Spinal cord (tissue), 9 donors: ENCODE measurements at regions not wholly inside any gene's neighbourhood (a gene's known extent, or its start where the extent isn't known, plus 50 kb on each side); places are given as distances from the start of the nearest gene placed in this dataset.

ENCODE experiments used
- DNase-seq, 6 donors: peaks; one replicate each; pipeline versions ENCODE4 v3.0.0 to v3.0.0-alpha.2; 2013 to 2015; ENCODE audit warnings: low spot score in 6 of 6, low read depth in 4 of 6
- H3K27ac ChIP-seq: one replicate; pipeline ENCODE4 v1.5.1; 2013; ENCODE audit warnings: low read depth, low read length, control low read depth
- H3K27me3 ChIP-seq: one replicate; pipeline ENCODE4 v1.6.1; 2013; ENCODE audit warnings: low read length; ENCODE audit not compliant: control insufficient read depth, insufficient read depth
- H3K36me3 ChIP-seq: one replicate; pipeline ENCODE4 v1.6.1; 2013; ENCODE audit warnings: low read length; ENCODE audit not compliant: control insufficient read depth, insufficient read depth
- H3K4me1 ChIP-seq: one replicate; pipeline ENCODE4 v1.6.1; 2013; ENCODE audit warnings: low read length; ENCODE audit not compliant: control insufficient read depth, insufficient read depth
- H3K4me3 ChIP-seq: one replicate; pipeline ENCODE4 v1.5.1; 2013; ENCODE audit warnings: low read depth, low read length, control low read depth
- H3K9me3 ChIP-seq: one replicate; pipeline ENCODE4 v1.6.1; 2013; ENCODE audit warnings: low read length; ENCODE audit not compliant: control insufficient read depth, insufficient read depth
- WGBS: methylation state at CpG from one replicate; pipeline ENCODE4 v1.1.5; 2013; ENCODE audit warnings: missing lambda C conversion rate; ENCODE audit not compliant: insufficient coverage; 5-methylcytosine and 5-hydroxymethylcytosine counted together
- donor health status: healthy.

DNA sequence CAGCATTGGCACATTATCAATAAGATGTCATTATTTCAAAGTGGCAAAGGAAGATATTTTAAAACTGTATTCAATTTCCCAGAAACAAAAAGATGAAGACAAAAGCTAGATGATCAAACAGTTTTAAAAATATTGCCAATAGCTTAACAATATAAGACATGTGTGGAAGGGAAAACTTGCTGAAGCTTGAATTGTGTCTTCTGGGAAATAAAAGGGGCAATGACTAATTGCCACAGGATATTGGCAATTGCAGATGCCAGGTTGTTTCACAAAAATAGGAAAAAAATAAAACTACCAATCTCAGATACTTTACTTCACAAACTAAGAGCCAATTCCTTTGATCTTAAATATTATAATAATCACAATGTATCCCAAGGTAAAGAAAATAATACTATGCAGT lies 679.8 kb upstream of the ADAMTS5 start:
- no peak for DNase-seq
- no peak overlapping the region for H3K27ac ChIP-seq
- no peaks in the 10 kb centered on the region for H3K36me3 ChIP-seq
- H3K27me3 ChIP-seq = no peaks in the 10 kb centered on the region
- H3K9me3 ChIP-seq = no peaks in the 10 kb centered on the region
- H3K4me1 ChIP-seq = no peaks in the 10 kb centered on the region
- H3K4me3 ChIP-seq = no peak overlapping the region

DNA sequence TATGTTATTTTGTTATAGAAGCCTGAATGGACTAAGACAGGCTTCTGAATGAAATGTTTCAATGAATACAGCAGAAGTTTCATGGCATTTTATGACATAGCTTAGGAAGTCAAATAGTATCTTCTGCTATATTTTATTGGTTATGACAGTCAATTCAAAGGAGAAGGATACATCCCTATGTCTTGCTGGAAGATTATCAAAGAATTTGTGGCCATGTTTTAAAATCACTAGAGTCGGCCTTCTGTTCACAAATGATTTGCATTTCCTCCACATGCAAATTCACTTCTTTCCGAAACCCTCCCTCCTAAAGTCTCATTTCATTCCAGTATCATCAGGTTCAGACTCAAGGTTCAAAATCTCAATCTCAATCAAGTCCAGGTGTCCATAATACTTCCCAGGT lies 679.2 kb upstream of the ADAMTS5 start:
- no peaks in the 10 kb centered on the region for H3K27me3 ChIP-seq
- WGBS = 100% methylated on average over 2 of the region's 2 CpGs
- DNase-seq = peak in 1 of 6 donors; percentile 56
- no peaks in the 10 kb centered on the region for H3K36me3 ChIP-seq
- H3K27ac ChIP-seq = no peak overlapping the region
- no peaks in the 10 kb centered on the region for H3K4me1 ChIP-seq
- no peaks in the 10 kb centered on the region for H3K9me3 ChIP-seq
- no peak overlapping the region for H3K4me3 ChIP-seq

DNA sequence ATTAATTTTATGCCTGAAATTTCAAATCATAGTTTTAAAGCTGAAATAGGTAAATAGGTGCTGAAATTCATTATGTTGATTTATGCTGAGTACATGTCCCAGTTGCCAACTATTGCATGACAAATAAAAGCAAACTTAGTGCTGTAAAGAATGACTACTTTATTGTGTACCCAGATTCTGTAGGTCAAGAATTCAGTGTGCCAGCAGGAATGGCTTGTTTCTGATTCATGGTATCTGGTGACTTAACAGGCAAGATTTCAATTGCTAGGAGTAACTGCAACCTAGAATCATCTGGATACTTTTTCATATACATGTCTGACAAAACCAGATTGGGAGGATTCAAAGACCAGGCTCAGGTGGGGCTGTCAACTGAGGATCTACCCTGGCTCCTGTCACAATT lies 678.4 kb upstream of the ADAMTS5 start:
- H3K36me3 ChIP-seq = no peaks in the 10 kb centered on the region
- no peaks in the 10 kb centered on the region for H3K9me3 ChIP-seq
- no peak overlapping the region for H3K4me3 ChIP-seq
- H3K27ac ChIP-seq = no peak overlapping the region
- DNase-seq = no peak
- no peaks in the 10 kb centered on the region for H3K27me3 ChIP-seq
- no peaks in the 10 kb centered on the region for H3K4me1 ChIP-seq

DNA sequence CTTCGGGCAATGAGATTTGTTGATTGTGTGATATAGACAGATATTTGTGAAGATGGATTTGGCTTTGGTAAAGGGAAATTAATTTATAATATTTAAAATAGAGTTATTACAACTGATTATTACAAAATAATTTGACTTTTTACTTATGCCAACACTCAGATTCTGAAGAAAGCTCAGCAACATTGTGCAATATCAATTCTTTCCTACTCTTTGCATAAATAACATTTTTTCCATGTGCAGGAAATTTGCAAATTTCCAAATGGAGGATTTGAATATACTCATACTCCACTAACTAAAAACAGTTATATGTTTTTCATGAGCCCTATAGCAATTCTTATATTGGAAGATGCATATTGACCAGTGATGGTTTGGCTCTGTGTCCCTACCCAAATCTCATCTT lies 676.4 kb upstream of the ADAMTS5 start:
- no peak for DNase-seq
- no CpG with 5 or more reads among the region's 1 CpG for WGBS
- H3K27me3 ChIP-seq = no peaks in the 10 kb centered on the region
- H3K9me3 ChIP-seq = no peaks in the 10 kb centered on the region
- H3K4me3 ChIP-seq = no peak overlapping the region
- no peak overlapping the region for H3K27ac ChIP-seq
- no peaks in the 10 kb centered on the region for H3K4me1 ChIP-seq
- H3K36me3 ChIP-seq = no peaks in the 10 kb centered on the region

DNA sequence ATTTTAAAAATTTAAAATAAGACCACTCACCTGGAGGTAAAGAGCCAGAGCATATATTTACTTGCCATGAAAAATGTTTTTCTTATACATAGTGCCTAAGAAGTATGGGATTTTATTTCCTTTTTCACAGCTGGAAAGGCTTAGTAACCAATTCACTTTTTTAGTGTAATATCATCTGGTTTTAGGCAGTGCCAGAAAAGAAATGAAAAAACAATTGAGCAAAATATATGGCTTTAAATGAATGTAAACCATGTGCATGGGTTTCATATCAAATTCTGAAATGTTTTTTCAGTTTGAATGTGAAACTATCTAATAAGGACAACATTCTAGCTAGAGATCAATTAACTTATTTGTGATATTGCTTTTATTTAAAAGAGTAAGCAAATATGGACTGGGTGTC lies 672.4 kb upstream of the ADAMTS5 start:
- Histone ChIP-seq H3K27me3 (no peaks in the 10 kb centered on the region), H3K9me3 (no peaks in the 10 kb centered on the region), H3K36me3 (no peaks in the 10 kb centered on the region), H3K4me3 (no peak overlapping the region), H3K4me1 (no peaks in the 10 kb centered on the region), H3K27ac (no peak overlapping the region)
- no peak for DNase-seq

DNA sequence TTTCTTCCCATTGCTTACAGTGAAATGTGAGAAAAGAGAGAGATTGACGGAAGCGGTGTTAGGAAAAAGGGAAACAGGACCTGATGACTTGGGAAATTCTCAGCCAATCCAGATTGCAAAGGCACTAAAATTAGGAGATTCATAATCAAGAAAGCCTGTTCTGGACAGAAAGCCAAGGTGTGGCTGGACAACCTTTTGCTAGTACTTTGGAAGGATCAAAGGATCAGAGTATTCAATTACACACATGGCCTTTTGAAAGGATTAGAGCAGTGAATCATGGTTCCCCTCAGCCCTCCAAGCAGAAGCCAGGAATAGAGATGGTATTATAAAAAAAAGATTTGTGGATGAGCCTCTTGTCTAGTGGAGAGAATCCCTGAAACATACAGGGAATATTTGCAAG lies 669.8 kb upstream of the ADAMTS5 start:
- Histone ChIP-seq H3K27ac (no peak overlapping the region), H3K36me3 (no peaks in the 10 kb centered on the region), H3K9me3 (no peaks in the 10 kb centered on the region), H3K4me1 (no peaks in the 10 kb centered on the region), H3K4me3 (no peak overlapping the region), H3K27me3 (no peaks in the 10 kb centered on the region)
- DNase-seq = no peak
- WGBS = 74% methylated on average over 2 of the region's 2 CpGs

DNA sequence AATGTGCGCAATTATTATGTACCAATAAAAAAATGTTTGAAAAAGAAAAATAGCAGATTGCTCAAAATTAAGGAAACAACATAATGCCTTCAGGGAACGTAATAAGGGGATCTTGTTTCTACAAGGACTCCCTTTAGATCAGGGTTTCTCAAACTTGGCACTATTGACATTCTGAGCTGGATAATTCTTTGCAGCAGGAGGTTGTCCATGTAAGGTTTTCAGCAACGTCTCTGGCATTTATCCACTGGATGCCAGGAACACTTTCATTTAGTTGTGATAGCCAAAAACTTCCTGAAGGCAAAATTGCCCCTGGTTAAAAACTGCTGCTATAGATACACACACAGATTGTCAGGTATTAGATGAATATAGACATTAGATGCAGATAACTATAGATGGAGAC lies 666.7 kb upstream of the ADAMTS5 start:
- Histone ChIP-seq H3K27ac (no peak overlapping the region), H3K9me3 (no peaks in the 10 kb centered on the region), H3K4me1 (no peaks in the 10 kb centered on the region), H3K27me3 (no peaks in the 10 kb centered on the region), H3K36me3 (no peaks in the 10 kb centered on the region), H3K4me3 (no peak overlapping the region)
- 33% methylated on average over 1 of the region's 3 CpGs for WGBS
- no peak for DNase-seq

DNA sequence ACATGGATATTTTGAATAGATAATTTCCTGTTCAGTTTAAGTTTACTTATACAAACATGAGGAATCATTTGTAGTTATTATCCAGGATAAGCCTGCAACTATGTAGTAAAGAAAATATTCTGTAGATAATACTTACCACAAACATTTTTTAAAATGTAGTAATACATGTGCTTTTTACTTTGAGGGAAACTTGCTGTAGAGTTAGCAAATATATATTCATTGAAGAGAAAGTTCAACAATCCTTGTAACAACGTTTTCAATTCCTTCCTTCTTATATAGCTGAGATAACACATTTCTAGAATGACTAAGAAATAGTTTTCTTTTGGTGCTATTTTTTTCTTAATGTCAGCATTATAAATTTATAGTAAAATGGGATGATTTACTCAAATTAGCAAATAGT lies 664.6 kb upstream of the ADAMTS5 start:
- no peak for DNase-seq
- no peak overlapping the region for H3K27ac ChIP-seq
- no peaks in the 10 kb centered on the region for H3K27me3 ChIP-seq
- no peaks in the 10 kb centered on the region for H3K36me3 ChIP-seq
- H3K4me1 ChIP-seq = no peaks in the 10 kb centered on the region
- H3K4me3 ChIP-seq = no peak overlapping the region
- no peaks in the 10 kb centered on the region for H3K9me3 ChIP-seq
- no CpG with 5 or more reads among the region's 1 CpG for WGBS

DNA sequence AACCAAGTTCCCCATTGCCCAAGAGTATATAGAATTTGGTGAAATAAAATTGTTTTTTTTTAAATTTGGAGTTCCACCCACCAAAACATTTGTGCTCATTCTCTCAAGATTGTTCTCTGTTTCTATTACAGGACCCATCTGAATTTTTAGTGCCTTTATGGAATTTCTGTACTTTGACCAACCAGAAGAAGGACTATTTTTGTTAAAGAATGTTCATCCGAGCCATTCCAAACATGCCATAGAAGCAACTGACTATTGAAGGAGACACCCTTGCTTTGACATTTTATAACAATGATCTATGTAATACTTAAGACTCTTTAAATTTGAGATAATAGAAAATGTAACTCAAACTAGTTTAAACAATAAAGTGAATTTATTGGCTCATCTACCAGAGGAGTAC lies 655.7 kb upstream of the ADAMTS5 start:
- H3K4me1 ChIP-seq = no peaks in the 10 kb centered on the region
- no peaks in the 10 kb centered on the region for H3K36me3 ChIP-seq
- no CpG with 5 or more reads among the region's 1 CpG for WGBS
- no peak for DNase-seq
- no peak overlapping the region for H3K4me3 ChIP-seq
- H3K27ac ChIP-seq = no peak overlapping the region
- H3K9me3 ChIP-seq = no peaks in the 10 kb centered on the region
- no peaks in the 10 kb centered on the region for H3K27me3 ChIP-seq

DNA sequence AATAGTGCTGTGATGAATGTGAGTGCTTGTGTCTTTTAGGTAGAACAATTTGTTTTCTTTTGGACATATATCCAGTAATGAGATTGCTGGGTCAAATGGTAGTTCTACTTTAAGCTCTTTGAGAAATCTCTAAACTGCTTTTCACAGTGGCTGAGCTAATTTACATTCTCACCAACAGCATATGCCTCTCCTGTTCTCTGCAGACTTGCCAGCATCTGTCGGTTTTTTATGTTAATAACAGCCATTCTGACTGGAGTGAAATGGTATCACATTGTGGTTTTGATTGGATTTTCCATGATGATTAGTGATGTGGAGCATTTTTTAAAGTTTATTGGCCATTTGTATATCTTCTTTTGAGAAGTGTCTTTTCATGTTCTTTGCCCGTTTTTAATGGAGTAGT lies 647.3 kb upstream of the ADAMTS5 start:
- no peak overlapping the region for H3K27ac ChIP-seq
- no peak overlapping the region for H3K4me3 ChIP-seq
- peak in 1 of 6 donors; percentile 59 for DNase-seq
- 86% methylated on average over 1 of the region's 2 CpGs for WGBS
- no peaks in the 10 kb centered on the region for H3K4me1 ChIP-seq
- H3K9me3 ChIP-seq = no peaks in the 10 kb centered on the region
- H3K36me3 ChIP-seq = no peaks in the 10 kb centered on the region
- H3K27me3 ChIP-seq = no peaks in the 10 kb centered on the region

DNA sequence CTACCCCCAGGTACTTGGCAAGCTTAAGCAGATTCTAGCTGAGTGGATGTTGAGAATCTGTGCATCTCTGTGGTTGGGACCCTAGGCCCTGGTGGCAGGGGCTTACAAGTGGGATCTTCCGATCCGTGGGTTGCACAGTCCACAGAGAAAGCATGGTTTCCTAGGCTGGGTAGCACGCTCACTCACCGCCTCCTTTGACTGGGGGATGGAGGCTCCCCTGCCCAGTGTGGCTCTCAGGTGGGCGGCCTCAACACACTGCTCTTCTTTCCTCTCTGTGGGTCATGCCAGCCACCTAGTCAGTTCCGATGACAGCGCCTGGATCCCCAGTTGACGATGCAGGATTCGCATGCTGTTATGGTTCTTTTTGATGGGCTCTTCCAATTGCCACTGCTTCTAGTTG lies 639.5 kb upstream of the ADAMTS5 start:
- H3K36me3 ChIP-seq = no peaks in the 10 kb centered on the region
- DNase-seq = no peak
- no peaks in the 10 kb centered on the region for H3K27me3 ChIP-seq
- H3K9me3 ChIP-seq = no peaks in the 10 kb centered on the region
- H3K4me3 ChIP-seq = no peak overlapping the region
- H3K4me1 ChIP-seq = no peaks in the 10 kb centered on the region
- H3K27ac ChIP-seq = no peak overlapping the region
- 99% methylated on average over 9 of the region's 9 CpGs for WGBS
